HepG2 (cell line): ENCODE measurements at regions not wholly inside any gene's neighbourhood (a gene's known extent, or its start where the extent isn't known, plus 50 kb on each side); places are given as distances from the start of the nearest gene placed in this dataset.

Source experiments
- ATAC-seq: fragments of 200-7000 bp; cut with Tn5 transposase; 3 replicates; pipeline ENCODE4 v1.9.1; 2020; ENCODE audit warnings: mild to moderate bottlenecking, moderate library complexity
- BruUV-seq: library from RNA; stranded (reverse); fragments of 400-500 nt; replicated peaks from 2 replicates; lab custom pipeline; 2021; lab: Mats Ljungman, UMichigan
- CTCF ChIA-PET: fragments of 300-600 bp; formaldehyde crosslinking; extraction: SDS; loops from one replicate; lab custom pipeline; 2021; ENCODE audit warnings: low total read pairs, inconsistent platforms, low intra/inter-chr PET ratio; lab: Yijun Ruan, JAX
- POLR2A ChIA-PET: fragments of 350-600 bp; sonication (Branson Sonifier 250); formaldehyde crosslinking; loops from one replicate; lab custom pipeline; 2020; ENCODE audit warnings: antibody characterized with exemption, inconsistent platforms; lab: Yijun Ruan, JAX
- DNase-seq: peaks from one replicate; pipeline ENCODE4 v3.0.0-alpha.2; 2015; ENCODE audit warnings: low spot score
- FAIRE-seq: peaks from 3 replicates; lab custom pipeline; 2011; peaks lifted over from hg19 to GRCh38; lab: Jason Lieb, UNC
- H2AFZ ChIP-seq: one replicate; pipeline ENCODE4 v1.6.1; 2011; ENCODE audit warnings: low read length, inconsistent platforms
- H3K27ac ChIP-seq: fragments of 300-600 bp; 3 replicates; pipeline ENCODE4 v1.8.0; 2011; ENCODE audit warnings: mixed run types, mild to moderate bottlenecking, mixed read lengths, low read length, inconsistent platforms; ENCODE audit not compliant: insufficient read depth; ENCODE audit errors: extremely low read length
- H3K27me3 ChIP-seq, 2 experiments: fragments of 200-600 bp in 1 of 2; 2 replicates in 1 of 2; 3 replicates in 1 of 2; pipeline versions ENCODE4 v1.6.0 to v1.8.0; 2011; ENCODE audit warnings: low read length in 2 of 2, mild to moderate bottlenecking in 2 of 2, moderate library complexity in 2 of 2, inconsistent platforms in 1 of 2; ENCODE audit not compliant: insufficient read depth in 2 of 2, control insufficient read depth in 1 of 2
- H3K36me3 ChIP-seq, 2 experiments: fragments of 200-600 bp in 1 of 2; replicated peaks in 1 of 2; 2 replicates in 1 of 2; 3 replicates in 1 of 2; pipeline versions ENCODE4 v1.5.1 to v1.8.0; 2011; ENCODE audit warnings: low read length in 2 of 2, inconsistent platforms in 1 of 2; ENCODE audit not compliant: insufficient read depth in 2 of 2, control insufficient read depth in 1 of 2
- H3K4me1 ChIP-seq: 2 replicates; pipeline ENCODE4 v1.5.1; 2012; ENCODE audit warnings: low read length, inconsistent platforms; ENCODE audit not compliant: insufficient read depth
- H3K4me2 ChIP-seq: 2 replicates; pipeline ENCODE4 v1.6.0; 2011; ENCODE audit warnings: low read depth, low read length, inconsistent platforms
- H3K4me3 ChIP-seq, 3 experiments: fragments of 200-600 bp in 1 of 3; sonication (generic), shearing (Covaris generic) in 1 of 3; replicated peaks in 1 of 3; 2 replicates each; pipeline ENCODE4 v1.5.1; 2011 to 2016; ENCODE audit warnings: low read length in 3 of 3, inconsistent platforms in 2 of 3, low read depth in 2 of 3, mild to moderate bottlenecking in 2 of 3, control low read depth in 1 of 3, mixed read lengths in 1 of 3; ENCODE audit not compliant: insufficient read depth in 1 of 3
- H3K79me2 ChIP-seq: one replicate; pipeline ENCODE4 v1.6.1; 2011; ENCODE audit warnings: low read length, inconsistent platforms; ENCODE audit not compliant: insufficient read depth
- H3K9ac ChIP-seq: 2 replicates; pipeline ENCODE4 v1.6.0; 2011; ENCODE audit warnings: mild to moderate bottlenecking, low read depth, low read length, inconsistent platforms; ENCODE audit not compliant: insufficient read depth
- H3K9me3 ChIP-seq: 2 replicates; pipeline ENCODE4 v1.5.1; 2012; ENCODE audit warnings: mild to moderate bottlenecking, low read length
- H4K20me1 ChIP-seq: 2 replicates; pipeline ENCODE4 v1.6.0; 2011; ENCODE audit warnings: inconsistent platforms, mild to moderate bottlenecking, low read length, moderate library complexity; ENCODE audit not compliant: insufficient read depth
- BORCS8-MEF2B ChIP-seq: sonication (generic); formaldehyde crosslinking; IDR thresholded peaks from 2 replicates; pipeline ENCODE4 v1.8.0; 2022; ENCODE audit warnings: mild to moderate bottlenecking, missing genetic modification reagents
- CEBPG ChIP-seq: IDR thresholded peaks from 2 replicates; pipeline ENCODE4 v1.6.1; 2016
- KDM5A ChIP-seq: fragments of 200-600 bp; sonication (generic); IDR thresholded peaks from 2 replicates; pipeline ENCODE4 v1.7.0; 2018; ENCODE audit warnings: antibody characterized with exemption, mild to moderate bottlenecking, low read length, borderline replicate concordance
- NR2C2 ChIP-seq: sonication (generic); formaldehyde crosslinking; IDR thresholded peaks from 2 replicates; pipeline ENCODE4 v1.4.0; 2020; ENCODE audit warnings: missing genetic modification reagents, mild to moderate bottlenecking, moderate library complexity, borderline replicate concordance
- SP2 ChIP-seq: sonication (generic); formaldehyde crosslinking; IDR thresholded peaks from 2 replicates; pipeline ENCODE4 v1.5.1; 2020; ENCODE audit warnings: mild to moderate bottlenecking, missing genetic modification reagents
- SRSF4 ChIP-seq: fragments of 200-400 bp; formaldehyde crosslinking; IDR thresholded peaks from one replicate; pipeline ENCODE4 v1.6.1; 2018; ENCODE audit warnings: mild to moderate bottlenecking, low read depth, low read length, moderate library complexity; ENCODE audit not compliant: poor library complexity, severe bottlenecking
- TMF1 ChIP-seq: sonication (generic); formaldehyde crosslinking; IDR thresholded peaks from 2 replicates; pipeline ENCODE4 v1.8.1; 2022; ENCODE audit warnings: low read depth, missing genetic modification reagents
- ZFP1 ChIP-seq: IDR thresholded peaks from 2 replicates; pipeline ENCODE4 v1.6.1; 2016
- ZFP90 ChIP-seq: sonication (generic); formaldehyde crosslinking; IDR thresholded peaks from 2 replicates; pipeline ENCODE4 v1.8.0; 2022; ENCODE audit warnings: missing genetic modification reagents, mild to moderate bottlenecking, inconsistent platforms, borderline replicate concordance
- ZNF142 ChIP-seq: sonication (generic); formaldehyde crosslinking; IDR thresholded peaks from 2 replicates; pipeline ENCODE4 v1.4.0; 2020; ENCODE audit warnings: missing genetic modification reagents
- ZNF235 ChIP-seq: sonication (generic); formaldehyde crosslinking; IDR thresholded peaks from 2 replicates; pipeline ENCODE4 v1.8.1; 2023; ENCODE audit warnings: mild to moderate bottlenecking, missing genetic modification reagents, borderline replicate concordance
- ZNF296 ChIP-seq: sonication (generic); formaldehyde crosslinking; conservative IDR thresholded peaks from 2 replicates; pipeline ENCODE4 v1.5.0; 2020; ENCODE audit warnings: mild to moderate bottlenecking, missing genetic modification reagents
- ZNF451 ChIP-seq: sonication (generic); formaldehyde crosslinking; IDR thresholded peaks from 2 replicates; pipeline ENCODE4 v1.5.0; 2020; ENCODE audit warnings: mild to moderate bottlenecking, missing genetic modification reagents
- ZNF607 ChIP-seq: sonication (generic); formaldehyde crosslinking; IDR thresholded peaks from 2 replicates; pipeline ENCODE4 v1.5.1; 2020; ENCODE audit warnings: missing genetic modification reagents, mild to moderate bottlenecking, borderline replicate concordance
- ZSCAN30 ChIP-seq: sonication (generic); formaldehyde crosslinking; IDR thresholded peaks from 2 replicates; pipeline ENCODE4 v1.5.0; 2020; ENCODE audit warnings: mild to moderate bottlenecking, missing genetic modification reagents
- WGBS: methylation state at CpG from one replicate; pipeline ENCODE4 v1.1.6; 2017; ENCODE audit warnings: low lambda C conversion rate; 5-methylcytosine and 5-hydroxymethylcytosine counted together
- in situ Hi-C: cut with HindIII; loops from 2 replicates; pipeline ENCODE4 v1.10.0; 2017; ENCODE audit warnings: low pct_unique_long_range_greater_than_20kb; ENCODE audit not compliant: extremely low pct_ligation_motif_present
- intact Hi-C: fragments of 100-400 bp; cut with micrococcal nuclease; formaldehyde crosslinking; loops from one replicate; pipeline ENCODE4 v1.10.0; 2022; ENCODE audit not compliant: unreplicated experiment
- TF ChIP-seq, protein P1 (sequence below): sonication (generic); formaldehyde crosslinking; IDR thresholded peaks from 2 replicates; pipeline ENCODE4 v1.4.0; 2020; ENCODE audit warnings: mild to moderate bottlenecking, missing genetic modification reagents

GRCh38 chr4:152118819-152119553 lies 358.2 kb upstream of the GATB start (continued):
- TF ChIP-seq ZNF296 (CRISPR knock-in tag) (no peak), ZSCAN30 (no peak)

DNA sequence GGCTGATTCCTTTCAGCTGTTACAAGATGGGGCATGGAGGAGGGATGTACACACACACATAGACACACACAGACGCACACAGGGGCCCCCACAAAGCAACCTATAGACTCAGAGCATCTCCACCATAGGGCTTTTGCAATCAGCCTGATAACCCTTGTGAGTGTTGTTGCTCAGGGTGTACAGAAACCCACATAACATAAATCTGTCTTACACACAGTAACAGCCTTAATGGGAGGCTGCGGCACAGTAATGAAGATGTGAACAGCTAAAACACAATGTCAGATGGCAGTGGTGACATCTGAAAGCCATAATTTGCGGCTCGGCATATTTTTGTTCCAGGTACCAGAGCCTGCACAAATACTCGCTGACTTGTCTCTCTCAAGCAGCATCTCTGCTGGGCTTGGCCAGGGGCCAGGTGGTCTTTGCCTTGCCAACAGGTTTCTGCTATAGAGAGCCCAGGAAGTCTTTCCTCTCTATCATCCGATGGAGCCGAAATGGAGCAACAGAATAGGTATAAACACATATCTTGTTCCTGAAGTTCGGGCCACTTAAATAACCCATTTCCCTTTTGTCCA lies 357.2 kb upstream of the GATB start:
- ChIA-PET CTCF (no interaction called here), POLR2A (no interaction called here)
- no peak overlapping the region for H2AFZ ChIP-seq
- WGBS, result 23% methylated on average over 4 of the region's 8 CpGs
- TF ChIP-seq ZFP90 (CRISPR knock-in tag), result no peak
- no peak for TF ChIP-seq ZNF607 (CRISPR knock-in tag)
- TF ChIP-seq ZNF142 (CRISPR knock-in tag), result no peak
- no peak for TF ChIP-seq ZFP1 (CRISPR knock-in tag)
- no peak for TF ChIP-seq NR2C2 (CRISPR knock-in tag)
- no peak for TF ChIP-seq KDM5A
- TF ChIP-seq SP2 (CRISPR knock-in tag), result no peak
- TF ChIP-seq ZNF235 (CRISPR knock-in tag), result no peak
- no peak for TF ChIP-seq CEBPG (CRISPR knock-in tag)
- no peak for TF ChIP-seq TMF1 (CRISPR knock-in tag)
- TF ChIP-seq SRSF4, result no peak
- TF ChIP-seq, protein P1, sequence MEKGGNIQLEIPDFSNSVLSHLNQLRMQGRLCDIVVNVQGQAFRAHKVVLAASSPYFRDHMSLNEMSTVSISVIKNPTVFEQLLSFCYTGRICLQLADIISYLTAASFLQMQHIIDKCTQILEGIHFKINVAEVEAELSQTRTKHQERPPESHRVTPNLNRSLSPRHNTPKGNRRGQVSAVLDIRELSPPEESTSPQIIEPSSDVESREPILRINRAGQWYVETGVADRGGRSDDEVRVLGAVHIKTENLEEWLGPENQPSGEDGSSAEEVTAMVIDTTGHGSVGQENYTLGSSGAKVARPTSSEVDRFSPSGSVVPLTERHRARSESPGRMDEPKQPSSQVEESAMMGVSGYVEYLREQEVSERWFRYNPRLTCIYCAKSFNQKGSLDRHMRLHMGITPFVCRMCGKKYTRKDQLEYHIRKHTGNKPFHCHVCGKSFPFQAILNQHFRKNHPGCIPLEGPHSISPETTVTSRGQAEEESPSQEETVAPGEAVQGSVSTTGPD (CRISPR knock-in tag), result no peak
- no peak for TF ChIP-seq BORCS8-MEF2B (CRISPR knock-in tag)
- no peak for TF ChIP-seq ZNF451
- DNase-seq (no peak), FAIRE-seq (no peak), ATAC-seq (no peak)
- no peaks in the 10 kb centered on the region for H4K20me1 ChIP-seq
- no peaks in the 10 kb centered on the region for H3K79me2 ChIP-seq
- H3K27me3 ChIP-seq, result peaks cover 1 to 24% of the 10 kb centered on the region in 2 experiments; a peak in 4 of 5 replicates
- H3K27ac ChIP-seq, result no peak overlapping the region
- intact Hi-C loops, result no loop called here
- H3K4me2 ChIP-seq, result no peak overlapping the region
- no peaks in the 10 kb centered on the region for H3K9me3 ChIP-seq
- BruUV-seq, result no TSS peak
- in situ Hi-C loops, result no loop called here
- no peak overlapping the region for H3K9ac ChIP-seq
- H3K4me1 ChIP-seq, result no peaks in the 10 kb centered on the region
- no peaks in the 10 kb centered on the region for H3K36me3 ChIP-seq
- H3K4me3 ChIP-seq, result no peak overlapping the region
